ENCODE measurements at regions not wholly inside any gene's neighbourhood (a gene's known extent, or its start where the extent isn't known, plus 50 kb on each side); places are given as distances from the start of the nearest gene placed in this dataset.

DNA sequence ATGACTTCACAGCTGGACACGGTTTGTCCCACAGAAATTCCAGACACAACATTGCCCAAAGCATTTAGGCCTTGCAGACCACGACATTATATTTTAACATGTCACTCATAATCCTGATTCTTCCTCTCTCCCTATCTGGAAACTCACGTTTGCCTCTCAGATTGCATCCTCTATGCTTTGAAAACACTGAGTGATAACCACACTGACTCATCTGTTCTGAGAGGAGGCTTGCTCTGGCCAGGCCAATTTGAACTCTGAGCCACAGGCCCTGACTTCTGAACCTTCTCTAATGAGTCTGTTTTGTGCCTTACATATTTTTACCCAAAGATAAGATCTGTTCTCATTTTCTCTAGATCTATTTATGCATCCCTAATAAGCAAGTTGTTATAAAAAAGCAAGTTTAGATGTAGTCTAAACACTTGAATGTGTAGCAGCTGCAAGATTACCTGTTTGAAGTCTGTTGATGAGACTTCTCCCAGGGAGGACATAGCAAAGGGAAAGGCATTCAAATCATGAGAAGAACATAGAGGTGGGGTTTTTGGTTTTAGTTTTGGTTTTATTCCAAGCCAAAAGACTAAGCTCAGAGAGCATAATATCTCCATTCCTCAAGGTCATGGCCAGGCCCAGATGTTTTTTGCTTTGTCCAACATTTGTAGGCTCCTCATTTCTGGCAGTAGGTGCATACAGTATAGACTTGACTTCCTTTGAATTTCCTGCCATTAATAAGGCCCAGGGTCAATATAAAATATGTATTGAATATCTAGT lies 234.4 kb upstream of the LRTM1 start:
- Histone ChIP-seq H2AFZ (ENCODE audit: low read length) (no peak overlapping the region), H3K9ac (ENCODE audit: low read depth, low read length, poor library complexity, severe bottlenecking) (no peak overlapping the region), H3F3A (ENCODE audit: low read depth) (no peaks in the 10 kb centered on the region), H4K20me1 (ENCODE audit: insufficient read depth, low read length, poor library complexity, severe bottlenecking) (no peaks in the 10 kb centered on the region), H3K4me3 (ENCODE audit: low read length, poor library complexity, severe bottlenecking) (no peak overlapping the region), H3K27me3 (ENCODE audit: insufficient read depth, low read length, poor library complexity, severe bottlenecking) (peaks cover 15% of the 10 kb centered on the region), H3K79me2 (ENCODE audit: insufficient read depth, low read length) (no peaks in the 10 kb centered on the region), H3K9me2 (replicated peaks; ENCODE audit: low read depth, low read length) (no peaks in the 10 kb centered on the region), H3K9me3 (ENCODE audit: insufficient read depth, low read depth, low read length) (no peaks in the 10 kb centered on the region), H3K4me2 (ENCODE audit: low read depth, low read length, poor library complexity, severe bottlenecking) (no peak overlapping the region), H3K36me3 (ENCODE audit: insufficient read depth, low read length) (no peaks in the 10 kb centered on the region), H3K4me1 (ENCODE audit: insufficient read depth, low read length, poor library complexity, severe bottlenecking) (peaks cover 15% of the 10 kb centered on the region)
- TF ChIP-seq EZH2phosphoT487 (IDR thresholded peaks at IDR 0.05; ENCODE audit: borderline replicate concordance) (no peak), CTCF (conservative IDR thresholded peaks at IDR 0.05; ENCODE audit: low read length) (no peak)

- H3K4me2 ChIP-seq (ENCODE audit: low read depth, low read length, poor library complexity, severe bottlenecking): no peak overlapping the region
- no peaks in the 10 kb centered on the region for H3F3A ChIP-seq (ENCODE audit: low read depth)
- no peaks in the 10 kb centered on the region for H3K9me2 ChIP-seq (replicated peaks; ENCODE audit: low read depth, low read length)
- no peaks in the 10 kb centered on the region for H3K9me3 ChIP-seq (ENCODE audit: insufficient read depth, low read depth, low read length)
- H3K79me2 ChIP-seq (ENCODE audit: insufficient read depth, low read length): no peaks in the 10 kb centered on the region
- no peak overlapping the region for H3K4me3 ChIP-seq (ENCODE audit: low read length, poor library complexity, severe bottlenecking)
- H3K36me3 ChIP-seq (ENCODE audit: insufficient read depth, low read length): no peaks in the 10 kb centered on the region
- TF ChIP-seq EZH2phosphoT487 (IDR thresholded peaks at IDR 0.05; ENCODE audit: borderline replicate concordance) (no peak), CTCF (conservative IDR thresholded peaks at IDR 0.05; ENCODE audit: low read length) (no peak)
- H3K4me1 ChIP-seq (ENCODE audit: insufficient read depth, low read length, poor library complexity, severe bottlenecking): peaks cover 15% of the 10 kb centered on the region
- H3K27me3 ChIP-seq (ENCODE audit: insufficient read depth, low read length, poor library complexity, severe bottlenecking): peaks cover 15% of the 10 kb centered on the region
- H3K9ac ChIP-seq (ENCODE audit: low read depth, low read length, poor library complexity, severe bottlenecking): no peak overlapping the region
- no peaks in the 10 kb centered on the region for H4K20me1 ChIP-seq (ENCODE audit: insufficient read depth, low read length, poor library complexity, severe bottlenecking)
- H2AFZ ChIP-seq (ENCODE audit: low read length): no peak overlapping the region
Observed at GRCh38 chr3:55161231-55161630, 233.4 kb upstream of the LRTM1 start.

DNA sequence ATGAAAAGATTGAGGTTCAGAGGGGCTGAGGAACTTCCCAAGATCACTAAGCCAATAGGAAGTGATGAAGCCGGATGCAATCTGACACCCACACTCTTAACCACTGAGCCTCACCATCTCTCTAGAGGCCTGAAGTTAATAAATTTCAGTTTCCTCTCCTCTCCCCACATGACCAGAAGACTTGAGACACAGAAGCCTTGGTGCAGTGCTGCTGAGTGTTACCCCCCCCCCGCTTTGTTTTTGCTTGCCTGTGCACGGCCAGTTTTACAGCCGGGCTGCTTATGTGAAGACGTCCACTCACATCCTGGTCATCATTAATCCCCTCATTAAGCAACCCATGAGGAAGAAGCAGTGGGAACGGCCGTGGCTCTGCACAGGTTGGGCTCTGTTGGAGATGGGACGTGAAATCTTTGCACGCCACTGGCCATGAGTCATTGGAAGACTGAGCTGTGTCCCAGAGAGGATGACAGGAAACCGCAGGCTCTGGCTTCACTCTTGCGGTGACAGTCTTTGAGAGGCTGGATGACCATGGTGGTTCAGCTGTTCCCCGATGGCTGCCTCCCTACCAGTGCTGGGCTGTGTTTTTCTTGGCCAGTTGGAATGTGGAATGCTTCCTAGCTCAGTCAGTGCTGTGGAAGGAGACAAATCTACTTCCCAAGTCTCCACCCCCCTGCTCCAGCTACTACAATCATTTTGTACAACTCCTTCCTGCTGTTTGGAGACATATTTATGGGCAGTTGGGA lies 232.6 kb upstream of the LRTM1 start:
- Histone ChIP-seq H3K9me3 (ENCODE audit: insufficient read depth, low read depth, low read length) (no peaks in the 10 kb centered on the region), H3F3A (ENCODE audit: low read depth) (no peaks in the 10 kb centered on the region), H3K36me3 (ENCODE audit: insufficient read depth, low read length) (no peaks in the 10 kb centered on the region), H3K27me3 (ENCODE audit: insufficient read depth, low read length, poor library complexity, severe bottlenecking) (peaks cover 15% of the 10 kb centered on the region), H3K79me2 (ENCODE audit: insufficient read depth, low read length) (no peaks in the 10 kb centered on the region), H2AFZ (ENCODE audit: low read length) (no peak overlapping the region), H3K4me3 (ENCODE audit: low read length, poor library complexity, severe bottlenecking) (no peak overlapping the region), H3K4me1 (ENCODE audit: insufficient read depth, low read length, poor library complexity, severe bottlenecking) (peaks cover 15% of the 10 kb centered on the region), H3K4me2 (ENCODE audit: low read depth, low read length, poor library complexity, severe bottlenecking) (peak overlapping the region; percentile 49), H3K9ac (ENCODE audit: low read depth, low read length, poor library complexity, severe bottlenecking) (no peak overlapping the region), H4K20me1 (ENCODE audit: insufficient read depth, low read length, poor library complexity, severe bottlenecking) (no peaks in the 10 kb centered on the region), H3K9me2 (replicated peaks; ENCODE audit: low read depth, low read length) (no peaks in the 10 kb centered on the region)
- TF ChIP-seq EZH2phosphoT487 (IDR thresholded peaks at IDR 0.05; ENCODE audit: borderline replicate concordance) (no peak), CTCF (conservative IDR thresholded peaks at IDR 0.05; ENCODE audit: low read length) (no peak)

Data from Loucy (cell line).